GM12878 (cell line): ENCODE measurements at regions not wholly inside any gene's neighbourhood (a gene's known extent, or its start where the extent isn't known, plus 50 kb on each side); places are given as distances from the start of the nearest gene placed in this dataset.

Experiments
- ATAC-seq: fragments of 200-7000 bp; cut with Tn5 transposase; 3 replicates; pipeline ENCODE4 v1.9.1; 2020; ENCODE audit warnings: mild to moderate bottlenecking, moderate library complexity
- BruUV-seq: library from RNA; stranded (reverse); fragments of 400-500 nt; replicated peaks from 2 replicates; lab custom pipeline; 2021; lab: Mats Ljungman, UMichigan
- CTCF ChIA-PET: fragments of 300-600 bp; sonication (Branson Sonifier 250); formaldehyde crosslinking; extraction: SDS; loops from one replicate; lab custom pipeline; 2021; ENCODE audit warnings: inconsistent platforms; lab: Yijun Ruan, JAX
- POLR2A ChIA-PET: fragments of 350-600 bp; formaldehyde crosslinking; extraction: SDS; loops from one replicate; lab custom pipeline; 2021; ENCODE audit warnings: inconsistent platforms; lab: Charles Lee
- RAD21 ChIA-PET: fragments of 300-600 bp; sonication (Branson Sonifier 250); formaldehyde crosslinking; loops from one replicate; lab custom pipeline; 2023; ENCODE audit warnings: antibody characterized with exemption; ENCODE audit not compliant: unreplicated experiment; lab: Charles Lee
- SMC1A ChIA-PET: fragments of 300-600 bp; sonication (Branson Sonifier 250); formaldehyde crosslinking; loops from one replicate; lab custom pipeline; 2023; ENCODE audit not compliant: unreplicated experiment, uncharacterized antibody; lab: Charles Lee
- DNase-seq: peaks from one replicate; pipeline ENCODE4 v3.0.0-alpha.2; 2011; ENCODE audit warnings: low read depth, low spot score
- FAIRE-seq: peaks from 3 replicates; lab custom pipeline; 2011; peaks lifted over from hg19 to GRCh38; lab: Jason Lieb, UNC
- H2AFZ ChIP-seq: 2 replicates; pipeline ENCODE4 v1.6.0; 2011; ENCODE audit warnings: low read depth, low read length, control low read depth; ENCODE audit not compliant: control insufficient read depth
- H3K27ac ChIP-seq: 2 replicates; pipeline ENCODE4 v1.5.1; 2011; ENCODE audit warnings: control low read depth; ENCODE audit not compliant: control insufficient read depth, insufficient read depth
- H3K27me3 ChIP-seq, 2 experiments: replicated peaks in 1 of 2; 2 replicates each; pipeline versions ENCODE4 v1.6.0 to v1.6.1; 2011; ENCODE audit warnings: low read length in 1 of 2; ENCODE audit not compliant: control insufficient read depth in 2 of 2, insufficient read depth in 2 of 2
- H3K36me3 ChIP-seq, 2 experiments: 2 replicates each; pipeline ENCODE4 v1.5.1; 2011; ENCODE audit warnings: low read length in 1 of 2; ENCODE audit not compliant: control insufficient read depth in 2 of 2, insufficient read depth in 2 of 2
- H3K4me1 ChIP-seq: 2 replicates; pipeline ENCODE4 v1.6.1; 2011; ENCODE audit warnings: mild to moderate bottlenecking, low read length, moderate library complexity, mixed read lengths; ENCODE audit not compliant: control insufficient read depth, insufficient read depth
- H3K4me2 ChIP-seq: 2 replicates; pipeline ENCODE4 v1.6.0; 2011; ENCODE audit warnings: control low read depth; ENCODE audit not compliant: control insufficient read depth, insufficient read depth
- H3K4me3 ChIP-seq: fragments of 200-600 bp; sonication (generic); 2 replicates; pipeline ENCODE4 v1.5.1; 2016
- H3K79me2 ChIP-seq: 2 replicates; pipeline ENCODE4 v1.6.0; 2011; ENCODE audit warnings: low read length; ENCODE audit not compliant: control insufficient read depth, insufficient read depth
- H3K9ac ChIP-seq: 2 replicates; pipeline ENCODE4 v1.8.0; 2011; ENCODE audit warnings: low read length, control low read depth, mixed read lengths; ENCODE audit not compliant: control insufficient read depth, insufficient read depth
- H3K9me3 ChIP-seq: replicated peaks from 3 replicates; pipeline ENCODE4 v1.5.1; 2011; ENCODE audit warnings: mild to moderate bottlenecking, low read length; ENCODE audit not compliant: control insufficient read depth, insufficient read depth
- H4K20me1 ChIP-seq: 2 replicates; pipeline ENCODE4 v1.6.0; 2011; ENCODE audit not compliant: control insufficient read depth, insufficient read depth
- ATF7 ChIP-seq: fragments of 450-650 bp; IDR thresholded peaks from 2 replicates; pipeline ENCODE4 v1.6.1; 2016; ENCODE audit warnings: low read depth, mild to moderate bottlenecking
- BACH1 ChIP-seq: fragments of 450-650 bp; IDR thresholded peaks from 2 replicates; pipeline ENCODE4 v1.6.1; 2017; ENCODE audit warnings: mild to moderate bottlenecking, borderline replicate concordance
- CBFB ChIP-seq: IDR thresholded peaks from 2 replicates; pipeline ENCODE4 v1.6.1; 2016; ENCODE audit warnings: antibody characterized with exemption, low read depth
- CREM ChIP-seq: IDR thresholded peaks from 2 replicates; pipeline ENCODE4 v1.6.1; 2014; ENCODE audit warnings: antibody characterized with exemption, low read depth
- KLF5 ChIP-seq: fragments of 450-650 bp; IDR thresholded peaks from 2 replicates; pipeline ENCODE4 v1.6.1; 2014; ENCODE audit warnings: mild to moderate bottlenecking; ENCODE audit not compliant: partially characterized antibody
- MEF2A ChIP-seq: IDR thresholded peaks from 2 replicates; pipeline ENCODE4 v1.6.1; 2011; ENCODE audit warnings: low read depth, mild to moderate bottlenecking, low read length, moderate library complexity; ENCODE audit not compliant: insufficient read depth
- MEF2B ChIP-seq: fragments of 450-650 bp; IDR thresholded peaks from 2 replicates; pipeline ENCODE4 v1.6.1; 2018; ENCODE audit warnings: mild to moderate bottlenecking, moderate library complexity; ENCODE audit not compliant: partially characterized antibody, poor library complexity, severe bottlenecking
- NRF1 ChIP-seq: conservative IDR thresholded peaks from 2 replicates; pipeline ENCODE4 v1.6.1; 2011; ENCODE audit warnings: mild to moderate bottlenecking, low read depth, low read length, improper control_type of control experiment
- PML ChIP-seq: IDR thresholded peaks from 2 replicates; pipeline ENCODE4 v1.6.1; 2012; ENCODE audit warnings: low read length, inconsistent platforms
- RCOR1 ChIP-seq: conservative IDR thresholded peaks from 2 replicates; pipeline ENCODE4 v1.6.1; 2012; ENCODE audit warnings: low read depth, low read length, improper control_type of control experiment
- SP1 ChIP-seq: IDR thresholded peaks from one replicate; pipeline ENCODE4 v1.6.1; 2011; ENCODE audit warnings: low read depth, low read length
- TAF1 ChIP-seq: IDR thresholded peaks from 2 replicates; pipeline ENCODE4 v1.6.1; 2011; ENCODE audit warnings: mild to moderate bottlenecking, low read depth, low read length, borderline replicate concordance
- TBL1XR1 ChIP-seq: IDR thresholded peaks from 2 replicates; pipeline ENCODE4 v1.6.1; 2012; ENCODE audit warnings: low read depth, low read length, improper control_type of control experiment
- TCF7 ChIP-seq: IDR thresholded peaks from 2 replicates; pipeline ENCODE4 v1.6.1; 2014; ENCODE audit warnings: antibody characterized with exemption, borderline replicate concordance
- ZNF24 ChIP-seq: fragments of 450-650 bp; IDR thresholded peaks from 2 replicates; pipeline ENCODE4 v1.6.1; 2017; ENCODE audit warnings: antibody characterized with exemption, mild to moderate bottlenecking
- ZNF384 ChIP-seq: IDR thresholded peaks from 2 replicates; pipeline ENCODE4 v1.6.1; 2012; ENCODE audit warnings: low read depth, mild to moderate bottlenecking, low read length, improper control_type of control experiment, borderline replicate concordance
- ZNF687 ChIP-seq: fragments of 450-650 bp; IDR thresholded peaks from 2 replicates; pipeline ENCODE4 v1.6.1; 2017; ENCODE audit warnings: mild to moderate bottlenecking, moderate library complexity
- WGBS: methylation state at CpG from one replicate; pipeline ENCODE4 v1.1.6; 2016; ENCODE audit warnings: low lambda C conversion rate; ENCODE audit not compliant: insufficient replicate concordance, insufficient coverage; ENCODE audit errors: missing lambda C conversion rate; 5-methylcytosine and 5-hydroxymethylcytosine counted together
- in situ Hi-C: fragments of 300-500 bp; cut with MboI; formaldehyde crosslinking; loops from 9 replicates; pipeline ENCODE4 v1.14.3; 2018; ENCODE audit warnings: mixed read lengths
- intact Hi-C: fragments of 100-400 bp; cut with micrococcal nuclease; formaldehyde crosslinking; loops from one replicate; pipeline ENCODE4 v1.14.2; 2022; ENCODE audit not compliant: unreplicated experiment

- H3K4me1 ChIP-seq = no peaks in the 10 kb centered on the region
- no peak overlapping the region for H3K9ac ChIP-seq
- SMC1A ChIA-PET = interaction anchor here (1.6 kb wide), 1 partner anchor 11 kb away, joined by 7 read pairs; no protein-coding TSS in a partner anchor
- H3K4me3 ChIP-seq = no peak overlapping the region
- CTCF ChIA-PET = interaction anchor here (1.1 kb wide), 1 partner anchor 12 kb away, joined by 3 read pairs; no protein-coding TSS in a partner anchor
- in situ Hi-C loops (no loop called here), intact Hi-C loops (no loop called here)
- H3K27me3 ChIP-seq = no peaks in the 10 kb centered on the region
- H4K20me1 ChIP-seq = no peaks in the 10 kb centered on the region
- TF ChIP-seq MEF2B (no peak), NRF1 (no peak), TCF7 (no peak), ATF7 (no peak)
- H3K9me3 ChIP-seq = no peaks in the 10 kb centered on the region
- POLR2A ChIA-PET = no interaction called here
- no peak overlapping the region for H3K4me2 ChIP-seq
- no peak for DNase-seq
- H3K36me3 ChIP-seq = no peaks in the 10 kb centered on the region
- FAIRE-seq = no peak
- no peaks in the 10 kb centered on the region for H3K79me2 ChIP-seq
- H3K27ac ChIP-seq = no peak overlapping the region
- ATAC-seq = no peak
- no peak overlapping the region for H2AFZ ChIP-seq
- 0% methylated on average over 3 of the region's 3 CpGs for whole genome bisulfite sequencing
- RAD21 ChIA-PET = no interaction called here
- BruUV-seq = no TSS peak
These were observed 1092.9 kb downstream of the SLITRK5 start for GRCh38 chr13:88764103-88764502.

DNA sequence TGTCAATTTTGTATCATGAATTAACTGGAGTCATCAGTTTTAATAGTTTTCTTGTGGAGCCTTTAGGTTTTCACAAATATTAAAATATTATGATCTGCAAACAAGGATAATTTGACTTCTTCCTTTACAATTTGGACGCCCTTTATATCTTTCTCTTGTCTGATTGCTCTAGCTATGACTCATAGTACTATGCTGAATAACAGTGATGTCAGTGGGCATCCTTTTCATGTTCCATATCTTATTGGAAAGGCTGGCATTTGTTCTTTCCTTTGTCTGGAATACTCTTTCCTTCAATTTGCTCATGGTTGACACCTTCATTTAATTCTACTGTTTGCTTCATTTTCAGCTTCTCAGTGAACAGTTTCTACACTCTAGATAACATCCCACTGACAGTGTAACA, 1129.3 kb downstream of the SLITRK5 start:
- Histone ChIP-seq H3K36me3 (no peaks in the 10 kb centered on the region), H3K9ac (no peak overlapping the region), H4K20me1 (no peaks in the 10 kb centered on the region), H3K27me3 (no peaks in the 10 kb centered on the region), H3K9me3 (no peaks in the 10 kb centered on the region), H3K4me1 (no peaks in the 10 kb centered on the region), H2AFZ (no peak overlapping the region), H3K4me3 (no peak overlapping the region), H3K79me2 (no peaks in the 10 kb centered on the region), H3K4me2 (no peak overlapping the region), H3K27ac (no peak overlapping the region)
- ChIA-PET POLR2A (no interaction called here), CTCF (no interaction called here), SMC1A (no interaction called here), RAD21 (no interaction called here)
- BruUV-seq = no TSS peak
- intact Hi-C loops (no loop called here), in situ Hi-C loops (no loop called here)
- 0% methylated on average over 1 of the region's 1 CpG for WGBS
- DNase-seq = no peak
- no peak for ATAC-seq
- FAIRE-seq = no peak
- TF ChIP-seq PML = no peak
- no peak for TF ChIP-seq CREM
- TF ChIP-seq TAF1 = no peak
- no peak for TF ChIP-seq ZNF24
- no peak for TF ChIP-seq RCOR1
- TF ChIP-seq ZNF384 = no peak
- TF ChIP-seq SP1 = no peak
- no peak for TF ChIP-seq MEF2A
- TF ChIP-seq CBFB = no peak
- no peak for TF ChIP-seq KLF5
- no peak for TF ChIP-seq BACH1
- no peak for TF ChIP-seq ZNF687
- TF ChIP-seq TBL1XR1 = no peak
